GM12878 (cell line): ENCODE measurements at regions not wholly inside any gene's neighbourhood (a gene's known extent, or its start where the extent isn't known, plus 50 kb on each side); places are given as distances from the start of the nearest gene placed in this dataset.

Experiments
- ATAC-seq: fragments of 200-7000 bp; cut with Tn5 transposase; 3 replicates; pipeline ENCODE4 v1.9.1; 2020; ENCODE audit warnings: mild to moderate bottlenecking, moderate library complexity
- BruUV-seq: library from RNA; stranded (reverse); fragments of 400-500 nt; replicated peaks from 2 replicates; lab custom pipeline; 2021; lab: Mats Ljungman, UMichigan
- CTCF ChIA-PET: fragments of 300-600 bp; sonication (Branson Sonifier 250); formaldehyde crosslinking; extraction: SDS; loops from one replicate; lab custom pipeline; 2021; ENCODE audit warnings: inconsistent platforms; lab: Yijun Ruan, JAX
- POLR2A ChIA-PET: fragments of 350-600 bp; formaldehyde crosslinking; extraction: SDS; loops from one replicate; lab custom pipeline; 2021; ENCODE audit warnings: inconsistent platforms; lab: Charles Lee
- RAD21 ChIA-PET: fragments of 300-600 bp; sonication (Branson Sonifier 250); formaldehyde crosslinking; loops from one replicate; lab custom pipeline; 2023; ENCODE audit warnings: antibody characterized with exemption; ENCODE audit not compliant: unreplicated experiment; lab: Charles Lee
- SMC1A ChIA-PET: fragments of 300-600 bp; sonication (Branson Sonifier 250); formaldehyde crosslinking; loops from one replicate; lab custom pipeline; 2023; ENCODE audit not compliant: unreplicated experiment, uncharacterized antibody; lab: Charles Lee
- DNase-seq: peaks from one replicate; pipeline ENCODE4 v3.0.0-alpha.2; 2011; ENCODE audit warnings: low read depth, low spot score
- FAIRE-seq: peaks from 3 replicates; lab custom pipeline; 2011; peaks lifted over from hg19 to GRCh38; lab: Jason Lieb, UNC
- H2AFZ ChIP-seq: 2 replicates; pipeline ENCODE4 v1.6.0; 2011; ENCODE audit warnings: low read depth, low read length, control low read depth; ENCODE audit not compliant: control insufficient read depth
- H3K27ac ChIP-seq: 2 replicates; pipeline ENCODE4 v1.5.1; 2011; ENCODE audit warnings: control low read depth; ENCODE audit not compliant: control insufficient read depth, insufficient read depth
- H3K27me3 ChIP-seq, 2 experiments: replicated peaks in 1 of 2; 2 replicates each; pipeline versions ENCODE4 v1.6.0 to v1.6.1; 2011; ENCODE audit warnings: low read length in 1 of 2; ENCODE audit not compliant: control insufficient read depth in 2 of 2, insufficient read depth in 2 of 2
- H3K36me3 ChIP-seq, 2 experiments: 2 replicates each; pipeline ENCODE4 v1.5.1; 2011; ENCODE audit warnings: low read length in 1 of 2; ENCODE audit not compliant: control insufficient read depth in 2 of 2, insufficient read depth in 2 of 2
- H3K4me1 ChIP-seq: 2 replicates; pipeline ENCODE4 v1.6.1; 2011; ENCODE audit warnings: mild to moderate bottlenecking, low read length, moderate library complexity, mixed read lengths; ENCODE audit not compliant: control insufficient read depth, insufficient read depth
- H3K4me2 ChIP-seq: 2 replicates; pipeline ENCODE4 v1.6.0; 2011; ENCODE audit warnings: control low read depth; ENCODE audit not compliant: control insufficient read depth, insufficient read depth
- H3K4me3 ChIP-seq: fragments of 200-600 bp; sonication (generic); 2 replicates; pipeline ENCODE4 v1.5.1; 2016
- H3K79me2 ChIP-seq: 2 replicates; pipeline ENCODE4 v1.6.0; 2011; ENCODE audit warnings: low read length; ENCODE audit not compliant: control insufficient read depth, insufficient read depth
- H3K9ac ChIP-seq: 2 replicates; pipeline ENCODE4 v1.8.0; 2011; ENCODE audit warnings: low read length, control low read depth, mixed read lengths; ENCODE audit not compliant: control insufficient read depth, insufficient read depth
- H3K9me3 ChIP-seq: replicated peaks from 3 replicates; pipeline ENCODE4 v1.5.1; 2011; ENCODE audit warnings: mild to moderate bottlenecking, low read length; ENCODE audit not compliant: control insufficient read depth, insufficient read depth
- H4K20me1 ChIP-seq: 2 replicates; pipeline ENCODE4 v1.6.0; 2011; ENCODE audit not compliant: control insufficient read depth, insufficient read depth
- BCL11A ChIP-seq: IDR thresholded peaks from 2 replicates; pipeline ENCODE4 v1.6.1; 2011; ENCODE audit warnings: low read depth, low read length
- CTCF ChIP-seq, 3 experiments: IDR thresholded peaks in 2 of 3; conservative IDR thresholded peaks in 1 of 3; 2 replicates each; pipeline ENCODE4 v1.5.1; 2011; ENCODE audit warnings: low read depth in 3 of 3, low read length in 3 of 3, mild to moderate bottlenecking in 3 of 3, control low read depth in 2 of 3, moderate library complexity in 2 of 3, inconsistent platforms in 1 of 3, mixed read lengths in 1 of 3; ENCODE audit not compliant: control insufficient read depth in 2 of 3, insufficient read depth in 1 of 3; ENCODE audit errors: extremely low read depth in 1 of 3
- ETV6 ChIP-seq, 2 experiments: fragments of 450-650 bp in 1 of 2; IDR thresholded peaks in 1 of 2; conservative IDR thresholded peaks in 1 of 2; 2 replicates each; pipeline ENCODE4 v1.6.1; 2014; ENCODE audit warnings: antibody characterized with exemption in 1 of 2, borderline replicate concordance in 1 of 2, low read depth in 1 of 2, mild to moderate bottlenecking in 1 of 2, moderate library complexity in 1 of 2
- LARP7 ChIP-seq: fragments of 450-650 bp; IDR thresholded peaks from 2 replicates; pipeline ENCODE4 v1.6.1; 2017; ENCODE audit warnings: mild to moderate bottlenecking
- RAD21 ChIP-seq: IDR thresholded peaks from 2 replicates; pipeline ENCODE4 v1.6.1; 2011; ENCODE audit warnings: mild to moderate bottlenecking, low read depth, low read length, moderate library complexity; ENCODE audit not compliant: insufficient read depth
- RELB ChIP-seq: fragments of 450-650 bp; IDR thresholded peaks from 2 replicates; pipeline ENCODE4 v1.6.1; 2017; ENCODE audit warnings: low read depth, mild to moderate bottlenecking, moderate library complexity
- SMARCA5 ChIP-seq: fragments of 450-650 bp; IDR thresholded peaks from 2 replicates; pipeline ENCODE4 v1.6.1; 2017; ENCODE audit warnings: mild to moderate bottlenecking
- TCF12 ChIP-seq: IDR thresholded peaks from 2 replicates; pipeline ENCODE4 v1.6.1; 2011; ENCODE audit warnings: low read depth, mild to moderate bottlenecking, low read length
- TCF7 ChIP-seq: IDR thresholded peaks from 2 replicates; pipeline ENCODE4 v1.6.1; 2014; ENCODE audit warnings: antibody characterized with exemption, borderline replicate concordance
- ZNF24 ChIP-seq: fragments of 450-650 bp; IDR thresholded peaks from 2 replicates; pipeline ENCODE4 v1.6.1; 2017; ENCODE audit warnings: antibody characterized with exemption, mild to moderate bottlenecking
- ZNF274 ChIP-seq: IDR thresholded peaks from one replicate; pipeline ENCODE4 v1.8.0; 2011; ENCODE audit not compliant: insufficient read length, insufficient read depth
- WGBS: methylation state at CpG from one replicate; pipeline ENCODE4 v1.1.6; 2016; ENCODE audit warnings: low lambda C conversion rate; ENCODE audit not compliant: insufficient replicate concordance, insufficient coverage; ENCODE audit errors: missing lambda C conversion rate; 5-methylcytosine and 5-hydroxymethylcytosine counted together
- in situ Hi-C: fragments of 300-500 bp; cut with MboI; formaldehyde crosslinking; loops from 9 replicates; pipeline ENCODE4 v1.14.3; 2018; ENCODE audit warnings: mixed read lengths
- intact Hi-C: fragments of 100-400 bp; cut with micrococcal nuclease; formaldehyde crosslinking; loops from one replicate; pipeline ENCODE4 v1.14.2; 2022; ENCODE audit not compliant: unreplicated experiment

- no peak for DNase-seq
- Histone ChIP-seq H3K79me2 (no peaks in the 10 kb centered on the region; the same call in none of the 2 replicates), H3K4me2 (no peak overlapping the region), H3K4me3 (no peak overlapping the region), H4K20me1 (no peaks in the 10 kb centered on the region), H3K27ac (no peak overlapping the region), H3K36me3 (no peaks in the 10 kb centered on the region), H3K9me3 (no peaks in the 10 kb centered on the region), H3K27me3 (no peaks in the 10 kb centered on the region)
- 20% methylated on average over 2 of the region's 2 CpGs for WGBS
- in situ Hi-C loops: loop anchor here (10.0 kb wide), 1 partner anchor 356 kb away; no protein-coding TSS in a partner anchor
- ChIA-PET CTCF (interaction anchor here (0.7 to 8.3 kb wide), 19 partner anchors 11 to 440 kb away, joined by 3 to 39 read pairs (median 4); partner anchors contain the start of gene MKLN1), SMC1A (interaction anchor here (0.6 to 2.5 kb wide), 17 partner anchors 15 to 453 kb away, joined by 3 to 8 read pairs (median 3); no protein-coding TSS in a partner anchor)
- TF ChIP-seq CTCF (IDR thresholded peaks at IDR 0.05 in 2 of 3, conservative IDR thresholded peaks at IDR 0.05 in 1 of 3; ENCODE audit: control insufficient read depth in 2 of 3, extremely low read depth in 1 of 3, insufficient read depth in 1 of 3, low read depth in 3 of 3, low read length in 3 of 3): 0 out of 6 replicates have a peak, but pooled peaks of 1 of the 3 experiments have one; percentile 9
- TF ChIP-seq TCF7: no peak
- no peak for TF ChIP-seq LARP7
- TF ChIP-seq SMARCA5: no peak
- TF ChIP-seq TCF12: no peak
- no peak for TF ChIP-seq ZNF24
- no peak for TF ChIP-seq ZNF274
- TF ChIP-seq BCL11A: no peak
- TF ChIP-seq ETV6 (conservative IDR thresholded peaks at IDR 0.05 in 1 of 2, IDR thresholded peaks at IDR 0.05 in 1 of 2; ENCODE audit: borderline replicate concordance in 1 of 2, low read depth in 1 of 2): no peak
- TF ChIP-seq RELB: no peak
- 0 out of 2 replicates have a peak, but pooled peaks have one; percentile 21 for TF ChIP-seq RAD21
- TF ChIP-seq, all 136 proteins: peak for 2
- Histone ChIP-seq H2AFZ (no peak overlapping the region), H3K9ac (no peak overlapping the region), H3K4me1 (no peaks in the 10 kb centered on the region; the same call in 1 of the 2 replicates)
- intact Hi-C loops: loop anchor here (1.0 kb wide), 2 partner anchors 235 to 356 kb away; no protein-coding TSS in a partner anchor
- no peak for ATAC-seq
- POLR2A ChIA-PET: interaction anchor here (0.9 kb wide), 1 partner anchor 11 kb away, joined by 8 read pairs; no protein-coding TSS in a partner anchor
- RAD21 ChIA-PET: interaction anchor here (0.9 to 1.8 kb wide), 7 partner anchors 41 to 371 kb away, joined by 3 to 10 read pairs (median 3); no protein-coding TSS in a partner anchor
- no peak for FAIRE-seq
- no TSS peak for BruUV-seq
Observed at GRCh38 chr7:131068604-131069021, 259.1 kb upstream of the MKLN1 start.
